ENCODE measurements at regions not wholly inside any gene's neighbourhood (a gene's known extent, or its start where the extent isn't known, plus 50 kb on each side); places are given as distances from the start of the nearest gene placed in this dataset.

DNA sequence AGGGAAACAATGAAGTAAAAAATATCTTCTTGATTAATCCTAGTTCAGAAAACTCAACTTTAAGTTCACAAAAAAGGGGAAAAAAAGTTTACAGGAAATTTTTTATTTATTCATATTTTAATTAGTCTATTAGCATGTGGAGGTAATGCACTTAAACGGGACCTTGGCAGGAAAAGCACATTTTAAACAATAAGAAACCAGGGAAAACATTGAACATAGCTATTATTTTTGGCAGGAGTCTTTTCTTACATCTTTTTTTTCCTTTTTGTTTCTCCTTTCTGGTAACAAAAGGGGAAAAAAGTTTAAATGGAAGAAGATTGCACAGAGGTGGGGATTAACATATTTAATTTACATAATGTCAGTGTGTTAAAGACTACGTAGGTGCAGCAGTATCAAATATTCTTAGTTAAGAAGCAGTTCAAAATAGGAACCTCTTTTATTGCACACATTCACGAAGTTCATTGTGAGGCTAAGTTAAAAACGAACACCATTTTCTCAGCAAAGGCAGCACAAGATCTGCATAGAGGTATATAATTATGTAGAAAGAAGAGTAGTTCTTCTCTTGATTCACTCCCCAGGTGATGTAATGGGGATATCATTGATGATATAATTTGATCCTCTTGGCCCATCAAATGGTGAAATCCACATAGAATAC is 940.5 kb downstream of the CDH11 start:
- intact Hi-C loops (cut with DNase I; ENCODE audit: low total_unique reads), result no loop called here
- peaks cover 9% of the 10 kb centered on the region in 2 donors for H3K9me3 ChIP-seq
- no peak overlapping the region for H3K27ac ChIP-seq
- no peaks in the 10 kb centered on the region for H3K4me1 ChIP-seq
- in situ Hi-C loops (cut with MboI; ENCODE audit: low pct_ligation_motif_present in 1 of 4, low pct_unique_long_range_greater_than_20kb in 1 of 4, low sequenced_read_pairs in 3 of 4), result no loop called here
- H3K36me3 ChIP-seq, result no peaks in the 10 kb centered on the region
- DNase-seq, result no peak
- TF ChIP-seq CTCF (IDR thresholded peaks at IDR 0.05) (no peak), EP300 (IDR thresholded peaks at IDR 0.05; ENCODE audit: low read depth) (no peak), POLR2A (IDR thresholded peaks at IDR 0.05) (no peak), POLR2AphosphoS5 (IDR thresholded peaks at IDR 0.05) (no peak)
- H3K27me3 ChIP-seq, result no peaks in the 10 kb centered on the region
- H3K4me3 ChIP-seq, result no peak overlapping the region
- WGBS, 2 donors (ENCODE audit: low coverage in 1 of 2), result 62 to 72% methylated on average over 4 of the region's 4 CpGs

GRCh38 chr16:64180136-64180900 is 941.5 kb downstream of the CDH11 start:
- H3K36me3 ChIP-seq, result no peaks in the 10 kb centered on the region
- in situ Hi-C loops (cut with MboI; ENCODE audit: low pct_ligation_motif_present in 1 of 4, low pct_unique_long_range_greater_than_20kb in 1 of 4, low sequenced_read_pairs in 3 of 4) (no loop called here), intact Hi-C loops (cut with DNase I; ENCODE audit: low total_unique reads) (no loop called here)
- 53% methylated on average over 4 of the region's 4 CpGs for WGBS, 2 donors (ENCODE audit: low coverage in 1 of 2)
- DNase-seq, result no peak
- peaks cover 9% of the 10 kb centered on the region in 2 donors for H3K9me3 ChIP-seq
- no peaks in the 10 kb centered on the region for H3K27me3 ChIP-seq
- H3K4me3 ChIP-seq, result no peak overlapping the region
- no peak overlapping the region for H3K27ac ChIP-seq
- no peaks in the 10 kb centered on the region for H3K4me1 ChIP-seq
- TF ChIP-seq POLR2A (IDR thresholded peaks at IDR 0.05), result no peak
- no peak for TF ChIP-seq EP300 (IDR thresholded peaks at IDR 0.05; ENCODE audit: low read depth)
- no peak for TF ChIP-seq POLR2AphosphoS5 (IDR thresholded peaks at IDR 0.05)
- no peak for TF ChIP-seq CTCF (IDR thresholded peaks at IDR 0.05)

- in situ Hi-C loops (cut with MboI; ENCODE audit: low pct_ligation_motif_present in 1 of 4, low pct_unique_long_range_greater_than_20kb in 1 of 4, low sequenced_read_pairs in 3 of 4) (no loop called here), intact Hi-C loops (cut with DNase I; ENCODE audit: low total_unique reads) (no loop called here)
- no peaks in the 10 kb centered on the region for H3K4me1 ChIP-seq
- H3K36me3 ChIP-seq, result no peaks in the 10 kb centered on the region
- TF ChIP-seq EP300 (IDR thresholded peaks at IDR 0.05; ENCODE audit: low read depth) (no peak), POLR2AphosphoS5 (IDR thresholded peaks at IDR 0.05) (no peak), POLR2A (IDR thresholded peaks at IDR 0.05) (no peak), CTCF (IDR thresholded peaks at IDR 0.05) (no peak)
- H3K4me3 ChIP-seq, result no peak overlapping the region
- H3K9me3 ChIP-seq, result peaks cover 9% of the 10 kb centered on the region in 2 donors
- DNase-seq, result no peak
- no peak overlapping the region for H3K27ac ChIP-seq
- H3K27me3 ChIP-seq, result no peaks in the 10 kb centered on the region
- WGBS, 2 donors (ENCODE audit: low coverage in 1 of 2), result 50 to 61% methylated on average over 2 of the region's 2 CpGs
Measured at GRCh38 chr16:64174327-64174726, 947.5 kb downstream of the CDH11 start.

- no peak for TF ChIP-seq EP300 (IDR thresholded peaks at IDR 0.05; ENCODE audit: low read depth)
- TF ChIP-seq POLR2AphosphoS5 (IDR thresholded peaks at IDR 0.05), result no peak
- TF ChIP-seq POLR2A (IDR thresholded peaks at IDR 0.05), result no peak
- TF ChIP-seq CTCF (IDR thresholded peaks at IDR 0.05), result no peak
- H3K4me3 ChIP-seq, result no peak overlapping the region
- no peak overlapping the region for H3K27ac ChIP-seq
- in situ Hi-C loops (cut with MboI; ENCODE audit: low pct_ligation_motif_present in 1 of 4, low pct_unique_long_range_greater_than_20kb in 1 of 4, low sequenced_read_pairs in 3 of 4) (no loop called here), intact Hi-C loops (cut with DNase I; ENCODE audit: low total_unique reads) (no loop called here)
- 67 to 71% methylated on average over 2 to 3 of the region's 3 CpGs for WGBS, 2 donors (ENCODE audit: low coverage in 1 of 2)
- no peaks in the 10 kb centered on the region for H3K36me3 ChIP-seq
- H3K9me3 ChIP-seq, result peaks cover 0 to under 1% of the 10 kb centered on the region in 2 donors
- no peaks in the 10 kb centered on the region for H3K27me3 ChIP-seq
- no peak for DNase-seq
- H3K4me1 ChIP-seq, result no peaks in the 10 kb centered on the region
Measured at GRCh38 chr16:64172652-64173051, 949.2 kb downstream of the CDH11 start.

Measured in transverse colon (tissue), 4 donors.